ENCODE measurements at regions not wholly inside any gene's neighbourhood (a gene's known extent, or its start where the extent isn't known, plus 50 kb on each side); places are given as distances from the start of the nearest gene placed in this dataset.

GRCh38 chr2:118309946-118310680 lies 221.8 kb downstream of the INSIG2 start (continued):
- TF ChIP-seq ZBTB40 (IDR thresholded peaks at IDR 0.05; ENCODE audit: borderline replicate concordance): no peak
- no peak for TF ChIP-seq TAF1 (IDR thresholded peaks at IDR 0.05; ENCODE audit: borderline replicate concordance, low read depth, low read length)
- no peak for TF ChIP-seq STAT3 (IDR thresholded peaks at IDR 0.05; ENCODE audit: low read depth, low read length)
- TF ChIP-seq POLR2AphosphoS5 (IDR thresholded peaks at IDR 0.05; ENCODE audit: low read length): peak; percentile 21; the same call in 1 of the 2 replicates
- TF ChIP-seq YY1 (IDR thresholded peaks at IDR 0.05; ENCODE audit: low read depth, low read length): peak; percentile 61; the same call in 1 of the 2 replicates
- no peak for TF ChIP-seq ZNF592 (IDR thresholded peaks at IDR 0.05)
- TF ChIP-seq SMAD1 (IDR thresholded peaks at IDR 0.05; ENCODE audit: low read depth, partially characterized antibody): no peak
- TF ChIP-seq GATAD2B (conservative IDR thresholded peaks at IDR 0.05; ENCODE audit: low read depth): no peak
- TF ChIP-seq SREBF2 (IDR thresholded peaks at IDR 0.05; ENCODE audit: low read length): no peak
- TF ChIP-seq ZNF207 (IDR thresholded peaks at IDR 0.05; ENCODE audit: borderline replicate concordance): no peak

Data from GM12878 (cell line).